GM12865 (cell line): ENCODE measurements at regions not wholly inside any gene's neighbourhood (a gene's known extent, or its start where the extent isn't known, plus 50 kb on each side); places are given as distances from the start of the nearest gene placed in this dataset.

ENCODE experiments used
- DNase-seq: peaks from one replicate; pipeline ENCODE4 v3.0.0; 2010; ENCODE audit warnings: low read depth
- H3K4me3 ChIP-seq: 2 replicates; pipeline ENCODE4 v1.5.1; 2011; ENCODE audit warnings: mild to moderate bottlenecking, low read depth, low read length, control low read depth
- CTCF ChIP-seq: IDR thresholded peaks from 2 replicates; pipeline ENCODE4 v1.5.1; 2011; ENCODE audit warnings: low read length, control low read depth, low read depth, inconsistent platforms; ENCODE audit not compliant: insufficient read depth; ENCODE audit errors: missing control alignments

GRCh38 chrX:6448003-6448402 is 86.9 kb downstream of the VCX3A start:
- TF ChIP-seq CTCF: no peak
- no peak overlapping the region for H3K4me3 ChIP-seq
- DNase-seq: no peak

GRCh38 chrX:6446582-6446981 is 88.3 kb downstream of the VCX3A start:
- no peak for DNase-seq
- H3K4me3 ChIP-seq: no peak overlapping the region
- TF ChIP-seq CTCF: no peak

- H3K4me3 ChIP-seq: no peak overlapping the region
- no peak for TF ChIP-seq CTCF
- DNase-seq: no peak
These were observed 94.3 kb downstream of the VCX3A start for GRCh38 chrX:6440648-6441047.

- no peak for TF ChIP-seq CTCF
- DNase-seq: no peak
- H3K4me3 ChIP-seq: no peak overlapping the region
These were observed 102.7 kb downstream of the VCX3A start for GRCh38 chrX:6432226-6432625.

GRCh38 chrX:6407542-6407941 is 127.4 kb downstream of the VCX3A start:
- no peak for DNase-seq
- no peak overlapping the region for H3K4me3 ChIP-seq
- TF ChIP-seq CTCF: no peak

GRCh38 chrX:6386837-6387236 is 148.1 kb downstream of the VCX3A start:
- H3K4me3 ChIP-seq: no peak overlapping the region
- no peak for DNase-seq
- TF ChIP-seq CTCF: no peak

- TF ChIP-seq CTCF: no peak
- no peak for DNase-seq
- no peak overlapping the region for H3K4me3 ChIP-seq
These were observed 150.0 kb downstream of the VCX3A start for GRCh38 chrX:6384921-6385320.
